ENCODE measurements at regions not wholly inside any gene's neighbourhood (a gene's known extent, or its start where the extent isn't known, plus 50 kb on each side); places are given as distances from the start of the nearest gene placed in this dataset.
"Not testable (repeated sequence)": the region's sequence is repeated elsewhere in the genome, so short reads cannot be mapped to it uniquely, and the experiment has no call there.

- DNase-seq (ENCODE audit: low read depth) = no peak
Observed at GRCh38 chr5:154546719-154547118, 68.7 kb upstream of the HAND1 start.

- DNase-seq (ENCODE audit: low read depth) = no peak
Observed at GRCh38 chr5:154544646-154545045, 66.6 kb upstream of the HAND1 start.

DNA sequence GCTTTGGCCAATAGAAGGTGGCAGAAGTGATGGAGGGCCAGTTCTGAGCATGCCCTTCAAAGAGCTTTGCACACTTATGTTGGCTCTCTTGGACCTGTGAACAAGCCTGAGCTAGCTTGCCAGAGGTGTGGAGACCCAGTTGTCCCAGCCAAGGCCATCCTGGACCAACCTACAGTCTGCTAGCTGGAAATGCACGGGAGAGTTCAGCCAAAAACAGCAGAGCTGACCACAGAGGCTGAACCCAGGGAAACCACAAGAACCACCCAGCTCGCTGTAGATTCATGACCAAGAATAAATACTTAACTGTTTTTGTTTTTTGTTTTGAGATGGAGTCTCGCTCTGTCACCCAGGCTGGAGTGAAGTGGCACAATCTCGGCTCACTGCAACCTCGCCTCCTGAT, 65.4 kb upstream of the HAND1 start:
- DNase-seq (ENCODE audit: low read depth) = no peak

DNA sequence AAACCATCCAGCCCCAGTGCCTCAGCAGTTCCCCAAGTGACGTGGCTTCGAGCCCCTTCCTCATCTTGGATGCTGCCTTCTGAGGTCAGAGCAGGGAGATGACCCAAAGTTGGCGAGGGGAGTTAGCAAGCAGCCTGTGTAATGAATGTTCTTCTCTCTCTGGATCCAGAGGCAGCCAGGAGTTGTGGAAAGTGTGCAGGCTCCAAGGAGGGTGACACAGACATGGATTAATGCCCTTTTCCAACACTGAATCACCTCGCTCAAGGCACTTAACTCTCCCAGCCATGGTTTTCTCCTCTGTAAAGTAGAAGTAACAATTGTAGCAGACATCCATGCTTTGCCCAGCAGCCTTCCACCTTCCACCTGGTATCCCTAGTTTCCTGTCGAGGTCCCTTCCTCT, 64.6 kb upstream of the HAND1 start:
- no peak for DNase-seq (ENCODE audit: low read depth)

- no peak for DNase-seq (ENCODE audit: low read depth)
Observed at GRCh38 chr5:154542000-154542399, 64.0 kb upstream of the HAND1 start.

- no peak for DNase-seq (ENCODE audit: low read depth)
Observed at GRCh38 chr5:154541553-154541952, 63.5 kb upstream of the HAND1 start.

GRCh38 chr5:154540600-154540999, 62.6 kb upstream of the HAND1 start:
- DNase-seq (ENCODE audit: low read depth) = no peak

DNA sequence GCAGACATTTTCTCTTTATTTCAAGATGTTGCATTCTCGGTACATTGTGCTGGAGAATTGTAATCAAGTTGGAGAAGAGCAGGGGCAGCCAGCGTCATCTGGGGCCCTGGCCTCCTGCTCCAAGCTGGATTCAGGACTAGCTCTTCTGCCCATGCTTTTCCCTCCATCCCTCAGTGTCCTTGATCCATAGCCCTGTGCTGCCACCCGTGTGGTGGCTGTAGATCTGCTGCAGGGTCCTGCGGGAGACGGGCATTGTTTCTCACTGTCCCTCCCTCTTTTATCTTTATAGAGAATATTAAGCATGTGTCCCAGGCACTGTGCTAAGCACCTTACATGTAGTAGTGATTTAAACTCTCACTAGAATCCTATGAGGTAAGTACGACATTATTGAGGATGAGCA, 60.5 kb upstream of the HAND1 start:
- DNase-seq (ENCODE audit: low read depth) = no peak

DNA sequence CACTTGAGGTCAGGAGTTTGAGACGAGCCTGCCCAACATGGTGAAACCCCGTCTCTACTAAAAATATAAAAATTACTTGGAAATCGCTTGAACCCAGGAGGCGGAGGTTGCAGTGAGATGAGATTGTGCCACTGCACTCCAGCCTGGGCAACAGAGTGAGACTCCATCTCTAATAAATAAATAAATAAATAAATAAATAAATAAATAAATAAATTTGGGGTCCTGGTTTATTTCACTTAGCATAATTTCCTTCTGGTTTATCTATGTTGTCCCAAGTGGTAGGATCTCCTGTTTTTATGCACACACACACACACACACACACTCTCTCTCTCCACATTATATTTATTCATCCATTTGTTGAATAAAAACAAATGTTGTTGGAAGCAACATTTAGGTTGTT, 58.4 kb upstream of the HAND1 start:
- DNase-seq (ENCODE audit: low read depth) = not testable (repeated sequence)

- no peak for DNase-seq (ENCODE audit: low read depth)
Observed at GRCh38 chr5:154535535-154535934, 57.5 kb upstream of the HAND1 start.

GRCh38 chr5:154534457-154535050, 56.5 kb upstream of the HAND1 start:
- DNase-seq (ENCODE audit: low read depth) = no peak

GRCh38 chr5:154529282-154529681, 51.3 kb upstream of the HAND1 start:
- no peak for DNase-seq (ENCODE audit: low read depth)

DNA sequence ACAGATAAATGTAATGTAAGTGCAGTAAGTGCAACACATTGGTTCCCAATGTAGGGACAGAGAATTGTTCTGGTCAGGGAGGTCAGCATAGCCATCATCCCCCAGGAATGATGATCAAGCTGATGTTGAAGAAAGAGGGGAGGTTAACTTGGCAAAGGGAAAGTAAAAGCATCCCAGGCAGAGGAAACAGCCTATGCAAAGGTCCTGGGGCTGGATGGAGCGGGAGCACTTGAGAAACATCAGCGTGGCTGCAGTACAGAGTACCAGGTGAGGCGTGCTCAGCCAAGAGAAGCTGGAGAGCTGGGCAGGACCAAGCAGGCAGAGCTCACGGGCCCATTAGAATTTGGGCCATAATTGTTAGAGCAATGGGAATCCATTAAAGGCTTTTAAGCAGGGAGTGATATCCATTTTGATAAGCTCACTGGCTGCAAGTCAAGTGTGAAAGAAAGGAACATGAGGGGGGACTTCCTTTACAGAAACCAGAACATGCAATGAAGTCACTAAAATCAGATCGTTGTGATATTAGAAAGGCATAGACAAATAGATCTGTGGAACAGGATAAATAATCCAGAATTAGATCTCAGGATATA, 50.1 kb upstream of the HAND1 start:
- DNase-seq (ENCODE audit: low read depth) = no peak
